NB4 (cell line): ENCODE measurements at regions not wholly inside any gene's neighbourhood (a gene's known extent, or its start where the extent isn't known, plus 50 kb on each side); places are given as distances from the start of the nearest gene placed in this dataset.
A peak's percentile ranks its signal among the peaks of the same experiment; 100 is the strongest.

Experiments used
- DNase-seq: peaks from one replicate; pipeline ENCODE4 v3.0.0; 2010; ENCODE audit warnings: low read depth
- H3K4me3 ChIP-seq: one replicate; pipeline ENCODE4 v1.5.1; 2011; ENCODE audit warnings: mild to moderate bottlenecking, low read depth, low read length, moderate library complexity
- CTCF ChIP-seq: IDR thresholded peaks from one replicate; pipeline ENCODE4 v1.5.1; 2012; ENCODE audit warnings: low read depth, low read length
- MYC ChIP-seq: IDR thresholded peaks from 2 replicates; pipeline ENCODE4 v1.6.1; 2011; ENCODE audit warnings: low read depth, low read length
- POLR2A ChIP-seq: IDR thresholded peaks from 2 replicates; pipeline ENCODE4 v1.6.1; 2011; ENCODE audit warnings: mild to moderate bottlenecking; ENCODE audit not compliant: insufficient read length; ENCODE audit errors: extremely low read depth
- TF ChIP-seq, protein P1 (sequence below): IDR thresholded peaks from 2 replicates; pipeline ENCODE4 v1.6.1; 2011; ENCODE audit warnings: low read depth, low read length

DNA sequence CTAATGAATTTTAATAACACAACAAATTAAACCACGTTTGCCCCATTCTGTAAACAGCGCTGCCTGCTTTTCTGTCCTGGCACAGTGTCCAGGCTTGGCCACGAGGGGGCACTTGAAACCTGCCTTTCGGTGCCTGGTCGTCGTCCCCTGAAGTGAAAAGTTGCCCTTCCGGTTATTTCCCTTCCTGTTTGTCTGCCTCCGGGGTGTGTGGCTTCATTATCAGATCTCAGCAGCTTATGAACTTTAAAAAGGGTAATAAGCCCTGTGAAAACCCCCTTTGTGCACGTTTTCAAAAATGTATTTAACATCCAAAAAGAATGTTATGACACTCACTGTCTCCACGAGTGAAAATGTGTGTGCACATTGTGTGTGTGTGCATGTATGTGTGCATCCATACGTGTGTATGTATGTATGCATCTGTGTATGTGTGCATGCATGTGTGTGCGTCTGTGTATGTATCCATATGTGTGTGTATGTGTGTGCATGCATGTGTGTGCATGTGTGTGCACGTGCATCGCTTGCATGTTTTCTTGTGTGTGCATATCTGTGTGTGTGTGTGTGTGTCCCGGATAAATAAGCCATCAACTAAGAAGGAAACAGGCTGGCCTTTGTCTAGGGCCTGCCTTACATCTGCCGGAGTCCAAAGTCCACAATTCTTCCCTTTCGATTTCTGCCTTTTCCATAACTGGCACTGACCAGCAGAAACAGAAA, 358.4 kb downstream of the THBS2 start:
- peak; percentile 88 for DNase-seq
- peak; percentile 58 for TF ChIP-seq MYC
- TF ChIP-seq, protein P1, sequence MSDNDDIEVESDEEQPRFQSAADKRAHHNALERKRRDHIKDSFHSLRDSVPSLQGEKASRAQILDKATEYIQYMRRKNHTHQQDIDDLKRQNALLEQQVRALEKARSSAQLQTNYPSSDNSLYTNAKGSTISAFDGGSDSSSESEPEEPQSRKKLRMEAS: peak; percentile 48
- TF ChIP-seq CTCF: peak; percentile 92
- TF ChIP-seq POLR2A: no peak
- no peak overlapping the region for H3K4me3 ChIP-seq

GRCh38 chr6:168892031-168892430, 361.6 kb downstream of the THBS2 start:
- no peak for DNase-seq
- TF ChIP-seq, protein P1: no peak
- TF ChIP-seq CTCF (no peak), MYC (no peak), POLR2A (no peak)
- H3K4me3 ChIP-seq: no peak overlapping the region

DNA sequence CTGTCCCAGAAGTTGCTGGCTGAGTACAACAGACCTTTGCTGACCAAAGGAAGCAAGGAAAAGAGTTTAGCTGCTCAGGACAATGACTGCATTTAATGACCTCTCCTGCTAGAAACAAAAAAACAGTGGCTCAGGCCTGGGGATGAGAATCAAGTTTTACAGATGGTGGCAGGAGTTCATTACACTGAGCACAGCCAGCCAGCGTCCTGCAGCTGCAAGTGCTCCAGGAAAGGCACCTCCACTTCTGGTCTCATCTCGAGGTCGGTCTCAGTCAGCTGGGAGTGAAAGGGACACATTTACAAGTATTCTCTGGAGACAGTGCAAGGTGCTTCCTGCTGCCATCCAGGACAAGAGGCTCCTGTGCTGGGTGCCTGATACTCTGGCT, 362.7 kb downstream of the THBS2 start:
- H3K4me3 ChIP-seq: no peak overlapping the region
- no peak for DNase-seq
- TF ChIP-seq, protein P1: no peak
- TF ChIP-seq MYC (no peak), CTCF (no peak), POLR2A (no peak)

DNA sequence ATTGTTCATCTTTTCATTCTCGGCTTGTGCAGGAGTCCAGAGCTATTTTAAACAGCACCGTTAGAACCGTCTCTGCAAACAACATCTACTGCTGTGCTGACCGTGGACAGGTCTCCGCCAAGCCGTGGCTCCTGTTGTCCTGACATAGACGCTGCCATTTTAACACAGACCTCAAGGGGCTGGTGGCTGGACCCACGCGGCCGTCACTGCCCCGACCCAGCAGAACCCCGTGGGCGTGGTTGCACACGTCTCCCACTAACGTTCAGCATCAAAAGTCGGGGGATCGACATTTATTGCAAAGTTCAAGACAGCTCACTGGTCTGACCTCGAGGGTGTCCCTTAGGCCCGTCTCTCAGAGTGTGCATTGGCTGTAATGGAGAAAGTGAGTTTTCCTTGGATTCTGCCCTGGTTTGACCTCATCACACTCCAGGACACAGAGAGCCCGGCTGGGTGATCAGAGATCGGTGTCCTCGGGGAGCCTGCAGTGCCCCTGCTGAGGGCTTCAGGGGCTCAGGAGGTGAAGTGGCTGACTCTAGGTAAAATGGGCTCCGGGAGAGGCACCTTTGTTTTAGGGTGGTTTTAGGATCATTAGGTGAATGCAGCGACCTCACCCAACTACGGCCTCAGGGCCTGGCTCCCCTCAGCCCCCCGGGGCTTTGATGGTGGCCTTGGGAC, 363.2 kb downstream of the THBS2 start:
- DNase-seq: no peak
- H3K4me3 ChIP-seq: no peak overlapping the region
- TF ChIP-seq MYC: no peak
- TF ChIP-seq, protein P1: no peak
- no peak for TF ChIP-seq POLR2A
- no peak for TF ChIP-seq CTCF

DNA sequence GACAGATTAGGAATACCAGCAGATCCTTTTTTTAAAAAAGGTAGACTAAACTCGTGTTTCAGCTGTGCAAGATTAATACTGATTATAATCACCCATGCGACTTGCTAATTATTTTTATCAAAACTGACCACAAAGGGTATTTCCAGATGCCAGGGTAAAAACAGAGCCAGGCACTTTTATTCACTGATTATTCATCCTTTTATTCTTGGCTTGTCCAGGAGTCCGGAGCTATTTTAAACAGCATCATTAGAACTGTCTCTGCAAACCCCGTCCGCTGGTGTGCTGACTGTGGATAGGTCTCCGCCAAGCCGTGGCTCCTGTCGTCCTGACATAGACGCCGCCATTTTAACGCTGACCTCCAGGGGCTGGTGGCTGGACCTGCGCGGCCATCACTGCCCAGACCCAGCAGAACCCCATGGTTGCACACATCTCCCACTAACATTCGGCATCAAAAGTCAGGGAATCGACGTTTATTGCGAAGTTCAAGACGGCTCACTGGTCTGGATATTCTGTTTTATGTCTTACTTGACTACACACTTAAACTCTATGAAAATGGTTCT, 364.8 kb downstream of the THBS2 start:
- H3K4me3 ChIP-seq: no peak overlapping the region
- TF ChIP-seq MYC: no peak
- TF ChIP-seq, protein P1: no peak
- no peak for TF ChIP-seq POLR2A
- DNase-seq: no peak

- no peak for DNase-seq
- no peak overlapping the region for H3K4me3 ChIP-seq
- TF ChIP-seq POLR2A (no peak), CTCF (no peak), MYC (no peak)
- TF ChIP-seq, protein P1: no peak
Measured at GRCh38 chr6:168888102-168888501, 365.5 kb downstream of the THBS2 start.
